Right lobe of liver (tissue), 4 donors: ENCODE measurements at regions not wholly inside any gene's neighbourhood (a gene's known extent, or its start where the extent isn't known, plus 50 kb on each side); places are given as distances from the start of the nearest gene placed in this dataset.

ENCODE experiments used
- POLR2A ChIP-seq: fragments of 450-650 bp; IDR thresholded peaks from one replicate; pipeline ENCODE4 v1.6.1; 2017; ENCODE audit warnings: antibody characterized with exemption, mild to moderate bottlenecking
- TF ChIP-seq, protein P1 (sequence below), 4 donors: fragments of 200-600 bp in 3 of 4; fragments of 450-650 bp in 1 of 4; IDR thresholded peaks; one replicate each; pipeline versions ENCODE4 v1.5.1 to v1.8.0; 2016 to 2022; ENCODE audit warnings: antibody characterized with exemption in 4 of 4, mild to moderate bottlenecking in 2 of 4
- donor health status: DM: no; HTN: no; CAD: no.
- donor health status: DM: no; HTN: no; CAD: no.
- donor health status: DM: no; HTN: yes; CAD: no.

DNA sequence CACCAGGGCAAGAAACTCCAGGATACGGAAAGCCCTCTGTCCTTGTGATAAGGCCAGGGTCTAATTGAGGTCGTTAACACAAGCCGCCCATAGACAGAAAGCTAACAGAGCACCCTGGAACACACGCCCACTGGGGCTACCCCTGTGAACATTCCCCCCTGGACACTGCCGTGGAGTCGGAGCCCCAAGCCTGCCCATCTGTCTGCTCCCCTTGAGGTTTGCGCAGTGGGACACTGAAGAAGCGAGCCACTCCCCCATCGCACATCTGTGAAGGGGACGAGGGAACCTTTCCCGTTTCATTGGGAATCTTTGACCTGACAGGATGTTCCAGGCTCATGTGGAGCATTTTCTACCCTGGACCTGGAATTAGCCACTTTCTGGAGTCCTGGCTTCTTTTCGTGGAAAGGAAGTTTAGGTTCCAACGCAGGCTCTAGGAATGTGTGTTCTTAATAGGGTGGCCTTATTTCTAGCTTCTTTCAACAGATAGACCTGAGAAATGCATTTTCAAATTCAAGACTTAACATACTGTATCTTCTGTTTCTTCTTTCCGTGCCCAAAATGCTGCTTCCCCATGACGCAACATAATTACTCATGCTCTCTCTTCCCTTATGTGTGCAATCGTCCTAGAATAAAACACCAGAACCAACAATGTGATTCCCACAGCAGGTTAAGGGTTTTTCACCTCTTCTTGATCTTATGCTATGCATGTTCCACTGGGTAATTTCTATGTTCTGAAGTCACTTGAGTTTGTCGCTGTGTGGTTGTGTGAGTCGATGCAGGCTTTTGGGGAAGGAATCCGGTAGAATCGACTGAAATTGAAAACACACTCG, 161.1 kb downstream of the ERMARD start:
- TF ChIP-seq, protein P1, sequence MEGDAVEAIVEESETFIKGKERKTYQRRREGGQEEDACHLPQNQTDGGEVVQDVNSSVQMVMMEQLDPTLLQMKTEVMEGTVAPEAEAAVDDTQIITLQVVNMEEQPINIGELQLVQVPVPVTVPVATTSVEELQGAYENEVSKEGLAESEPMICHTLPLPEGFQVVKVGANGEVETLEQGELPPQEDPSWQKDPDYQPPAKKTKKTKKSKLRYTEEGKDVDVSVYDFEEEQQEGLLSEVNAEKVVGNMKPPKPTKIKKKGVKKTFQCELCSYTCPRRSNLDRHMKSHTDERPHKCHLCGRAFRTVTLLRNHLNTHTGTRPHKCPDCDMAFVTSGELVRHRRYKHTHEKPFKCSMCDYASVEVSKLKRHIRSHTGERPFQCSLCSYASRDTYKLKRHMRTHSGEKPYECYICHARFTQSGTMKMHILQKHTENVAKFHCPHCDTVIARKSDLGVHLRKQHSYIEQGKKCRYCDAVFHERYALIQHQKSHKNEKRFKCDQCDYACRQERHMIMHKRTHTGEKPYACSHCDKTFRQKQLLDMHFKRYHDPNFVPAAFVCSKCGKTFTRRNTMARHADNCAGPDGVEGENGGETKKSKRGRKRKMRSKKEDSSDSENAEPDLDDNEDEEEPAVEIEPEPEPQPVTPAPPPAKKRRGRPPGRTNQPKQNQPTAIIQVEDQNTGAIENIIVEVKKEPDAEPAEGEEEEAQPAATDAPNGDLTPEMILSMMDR (IDR thresholded peaks at IDR 0.05), result no peak
- no peak for TF ChIP-seq POLR2A
